Right kidney (tissue), 1 donor: ENCODE measurements at regions not wholly inside any gene's neighbourhood (a gene's known extent, or its start where the extent isn't known, plus 50 kb on each side); places are given as distances from the start of the nearest gene placed in this dataset.

Source experiments
- DNase-seq: peaks from one replicate; pipeline ENCODE4 v3.0.0-alpha.2; 2016

DNA sequence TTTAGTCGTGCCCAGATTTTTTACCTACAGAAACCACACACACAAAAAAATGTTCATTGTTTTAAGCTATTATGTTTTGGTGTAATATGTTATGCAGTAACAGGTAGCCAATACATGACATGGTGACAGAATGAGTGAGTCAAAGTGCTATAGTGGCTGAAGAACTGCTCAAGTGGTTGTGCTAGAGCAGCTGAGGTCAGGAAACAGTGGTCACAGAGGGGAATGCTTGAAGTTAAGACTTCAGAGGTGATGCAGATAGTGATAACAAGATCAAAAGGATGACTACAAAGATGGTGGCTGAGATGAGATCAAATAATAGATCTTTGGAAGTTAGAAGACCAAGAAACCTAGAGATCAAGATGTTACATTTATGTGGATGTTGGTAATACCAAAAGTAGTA lies 174.3 kb downstream of the KCNE4 start:
- DNase-seq: no peak

DNA sequence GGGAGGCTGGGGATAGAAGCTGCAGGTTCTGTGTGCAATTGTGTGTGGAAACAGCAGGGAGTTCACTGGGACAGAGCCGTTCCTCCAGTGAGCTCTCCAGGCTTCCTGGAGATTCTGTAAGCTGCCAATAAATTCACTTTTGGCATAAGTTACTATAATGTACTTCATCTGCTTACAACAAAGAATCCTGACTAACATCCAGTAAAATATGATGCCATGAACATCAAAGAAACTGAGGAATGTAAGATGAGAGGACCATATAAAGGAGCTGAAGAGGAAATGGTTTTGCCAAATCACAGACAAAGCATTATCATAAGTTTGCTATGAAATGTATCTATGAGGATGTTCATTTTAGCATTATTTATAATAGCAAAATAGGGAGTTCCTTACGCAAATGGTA lies 175.3 kb downstream of the KCNE4 start:
- no peak for DNase-seq

GRCh38 chr2:223228871-223229270 lies 176.9 kb downstream of the KCNE4 start:
- DNase-seq: no peak

DNA sequence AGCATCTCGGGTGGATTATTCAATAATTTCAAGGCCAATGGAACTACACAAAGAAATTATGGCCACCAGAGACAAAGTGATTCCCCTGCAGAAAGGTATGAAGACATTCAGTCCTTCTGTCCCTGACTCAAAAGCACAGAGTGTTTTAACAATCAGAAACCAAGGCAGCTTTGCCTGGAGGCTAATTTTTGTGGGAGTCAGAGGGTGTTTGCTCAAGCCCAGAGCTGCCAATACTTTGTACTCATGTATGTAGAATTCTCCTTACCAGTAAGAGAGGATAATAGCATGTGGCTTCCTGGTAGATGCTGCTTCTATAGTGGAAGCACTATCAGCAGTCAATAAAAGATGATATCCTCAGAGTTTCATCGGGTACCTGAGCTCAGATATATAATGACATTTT lies 178.4 kb downstream of the KCNE4 start:
- no peak for DNase-seq

GRCh38 chr2:223232285-223232684 lies 180.3 kb downstream of the KCNE4 start:
- DNase-seq: no peak

- DNase-seq: no peak
Observed at GRCh38 chr2:223232896-223233295, 180.9 kb downstream of the KCNE4 start.

GRCh38 chr2:223235986-223236385 lies 184.0 kb downstream of the KCNE4 start:
- DNase-seq: no peak

DNA sequence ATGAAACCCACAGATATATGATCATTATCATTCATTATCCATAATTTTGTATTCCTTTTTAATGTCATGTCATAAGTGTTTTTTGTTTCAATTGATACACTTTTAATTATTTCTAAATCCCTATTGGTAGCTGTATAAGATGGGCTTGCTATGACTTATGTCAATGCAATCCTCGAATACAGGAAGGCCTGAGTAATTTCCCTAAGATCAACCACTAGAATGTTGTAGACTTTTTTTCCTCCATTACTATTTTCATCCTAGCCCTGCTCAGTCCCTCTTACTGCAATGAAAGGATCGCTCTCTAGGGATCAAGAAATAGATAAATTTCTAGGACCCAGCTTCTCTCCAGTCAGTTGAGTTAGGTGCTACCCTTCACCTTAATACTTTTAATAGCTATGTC lies 186.3 kb downstream of the KCNE4 start:
- DNase-seq: no peak

DNA sequence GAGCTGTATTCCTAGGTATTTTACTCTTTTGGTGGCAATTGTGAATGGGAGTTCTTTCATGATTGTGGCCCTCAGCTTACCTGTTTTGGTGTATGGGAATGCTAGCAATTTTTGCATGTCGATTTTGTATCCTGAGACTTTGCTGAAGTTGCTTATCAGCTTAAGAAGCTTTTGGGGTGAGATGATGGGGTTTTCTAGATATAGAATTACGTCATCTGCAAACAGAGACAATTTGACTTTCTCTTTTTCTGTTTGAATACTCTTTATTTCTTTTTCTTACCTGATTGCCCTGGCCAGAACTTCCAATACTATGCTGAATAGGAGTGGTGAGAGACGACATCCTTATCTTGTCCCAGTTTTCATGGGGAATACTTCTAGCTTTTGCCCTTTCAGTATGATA lies 191.2 kb downstream of the KCNE4 start:
- no peak for DNase-seq

GRCh38 chr2:223247136-223247535 lies 195.1 kb downstream of the KCNE4 start:
- DNase-seq: no peak

GRCh38 chr2:223251656-223252229 lies 199.8 kb downstream of the KCNE4 start:
- no peak for DNase-seq

DNA sequence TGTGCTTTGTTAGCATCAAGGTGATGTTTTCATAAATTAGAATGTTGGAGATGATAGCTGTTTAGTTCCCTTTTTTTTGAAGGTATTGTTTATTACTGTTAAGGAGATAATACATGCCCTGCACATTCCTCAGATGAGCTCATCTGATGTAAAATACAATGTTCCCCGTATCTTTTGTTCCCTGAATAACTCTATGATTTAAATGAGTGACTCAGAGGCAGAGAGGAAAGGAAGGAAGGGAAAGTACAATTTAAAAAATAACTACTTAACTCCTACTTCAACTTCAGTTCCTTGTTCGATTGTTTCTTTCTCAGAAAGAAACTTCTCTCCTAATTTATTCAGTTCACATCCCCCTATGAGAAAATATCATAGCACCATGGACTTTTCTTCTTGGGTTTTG lies 208.7 kb downstream of the KCNE4 start:
- DNase-seq: no peak

DNA sequence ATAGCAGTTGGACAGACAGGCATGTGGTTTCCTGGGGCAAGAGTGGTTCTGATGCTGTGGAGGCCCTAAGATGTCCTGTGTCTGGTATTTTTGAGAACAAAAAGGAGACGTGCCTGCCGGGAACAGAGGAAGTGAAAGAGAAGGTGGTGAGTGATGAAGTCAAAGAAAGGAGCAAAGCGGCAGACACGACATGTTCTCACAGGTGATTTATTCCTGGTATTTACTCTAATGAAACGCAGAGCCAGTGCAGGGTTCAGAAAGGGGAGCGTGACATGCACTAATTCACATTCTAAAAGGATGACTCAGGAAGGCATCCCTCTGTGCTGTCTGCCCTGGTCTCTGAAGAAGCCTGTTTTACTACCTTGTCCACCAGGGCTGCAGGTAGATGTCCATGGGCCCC lies 211.0 kb downstream of the KCNE4 start:
- no peak for DNase-seq

DNA sequence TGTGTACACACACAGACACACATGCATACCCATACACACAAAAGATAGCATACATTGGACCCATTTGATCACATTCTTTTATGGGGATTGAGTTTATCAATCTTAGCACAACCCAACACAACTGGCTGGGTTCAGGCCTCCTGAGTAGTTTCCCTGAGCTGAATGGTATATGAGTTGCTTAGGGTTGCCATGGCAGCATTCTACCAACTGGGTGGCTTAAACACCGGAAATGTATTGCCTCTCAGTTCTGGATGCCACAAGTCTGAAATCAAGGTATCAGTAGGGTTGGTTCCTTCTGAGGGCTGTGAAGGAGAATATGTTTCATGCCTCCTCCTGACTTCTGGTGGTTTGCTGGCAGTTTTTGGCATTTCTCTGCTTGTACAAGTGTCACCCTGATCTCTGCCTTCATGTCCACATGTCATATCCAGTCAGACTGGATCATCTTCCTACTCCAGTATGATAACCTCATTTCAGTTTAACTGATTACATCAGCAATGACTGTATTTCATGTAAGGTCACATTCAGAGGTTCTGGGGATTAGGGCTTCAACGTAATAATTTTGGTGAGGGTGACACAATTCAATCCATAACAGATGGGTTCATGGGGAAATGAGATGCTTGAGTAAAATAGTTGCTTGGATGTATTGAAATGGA lies 212.7 kb downstream of the KCNE4 start:
- DNase-seq: no peak

GRCh38 chr2:223267160-223267951 lies 215.4 kb downstream of the KCNE4 start:
- no peak for DNase-seq

GRCh38 chr2:223269386-223269785 lies 217.4 kb downstream of the KCNE4 start:
- DNase-seq: no peak

GRCh38 chr2:223270548-223270947 lies 218.6 kb downstream of the KCNE4 start:
- no peak for DNase-seq

- no peak for DNase-seq
Observed at GRCh38 chr2:223273995-223274394, 222.0 kb downstream of the KCNE4 start.

DNA sequence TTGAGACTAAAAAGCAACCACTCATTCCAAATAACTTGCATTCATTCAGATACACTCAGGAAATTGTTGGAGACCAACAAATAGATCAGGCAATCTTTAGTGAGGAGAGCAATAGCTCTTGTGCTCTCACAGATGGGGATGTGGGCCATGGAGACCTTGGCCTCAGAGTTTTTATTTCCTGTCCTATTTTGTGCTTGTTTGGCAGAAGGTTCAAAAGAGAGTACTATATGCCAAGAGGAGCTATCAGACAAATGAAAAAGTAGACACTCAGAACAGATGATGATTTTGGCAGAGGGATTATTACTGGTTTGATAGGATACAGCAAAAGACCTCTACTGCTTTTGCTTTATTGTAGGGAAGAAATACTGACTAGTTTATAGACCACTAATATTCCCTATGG lies 230.2 kb downstream of the KCNE4 start:
- no peak for DNase-seq

GRCh38 chr2:223283329-223283728 lies 231.3 kb downstream of the KCNE4 start:
- no peak for DNase-seq

DNA sequence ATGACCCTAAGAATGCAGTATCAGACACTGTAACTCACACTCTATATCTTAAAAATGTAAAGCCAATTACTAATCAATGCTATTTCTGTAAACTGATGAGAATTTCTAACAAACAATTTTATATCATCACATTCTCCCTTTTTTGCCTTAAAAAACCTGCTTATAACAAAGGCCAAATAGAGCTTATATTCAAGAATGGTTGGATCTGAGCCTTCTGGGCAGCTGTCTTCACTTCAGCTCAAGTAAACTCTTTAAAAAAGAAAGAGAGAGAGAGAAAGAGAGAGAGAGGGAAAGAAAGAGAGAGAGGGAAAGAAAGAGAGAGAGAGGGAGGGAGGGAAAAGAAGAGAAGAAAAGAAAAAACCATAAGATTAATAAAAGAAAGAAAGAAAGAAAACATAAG lies 231.8 kb downstream of the KCNE4 start:
- no peak for DNase-seq

DNA sequence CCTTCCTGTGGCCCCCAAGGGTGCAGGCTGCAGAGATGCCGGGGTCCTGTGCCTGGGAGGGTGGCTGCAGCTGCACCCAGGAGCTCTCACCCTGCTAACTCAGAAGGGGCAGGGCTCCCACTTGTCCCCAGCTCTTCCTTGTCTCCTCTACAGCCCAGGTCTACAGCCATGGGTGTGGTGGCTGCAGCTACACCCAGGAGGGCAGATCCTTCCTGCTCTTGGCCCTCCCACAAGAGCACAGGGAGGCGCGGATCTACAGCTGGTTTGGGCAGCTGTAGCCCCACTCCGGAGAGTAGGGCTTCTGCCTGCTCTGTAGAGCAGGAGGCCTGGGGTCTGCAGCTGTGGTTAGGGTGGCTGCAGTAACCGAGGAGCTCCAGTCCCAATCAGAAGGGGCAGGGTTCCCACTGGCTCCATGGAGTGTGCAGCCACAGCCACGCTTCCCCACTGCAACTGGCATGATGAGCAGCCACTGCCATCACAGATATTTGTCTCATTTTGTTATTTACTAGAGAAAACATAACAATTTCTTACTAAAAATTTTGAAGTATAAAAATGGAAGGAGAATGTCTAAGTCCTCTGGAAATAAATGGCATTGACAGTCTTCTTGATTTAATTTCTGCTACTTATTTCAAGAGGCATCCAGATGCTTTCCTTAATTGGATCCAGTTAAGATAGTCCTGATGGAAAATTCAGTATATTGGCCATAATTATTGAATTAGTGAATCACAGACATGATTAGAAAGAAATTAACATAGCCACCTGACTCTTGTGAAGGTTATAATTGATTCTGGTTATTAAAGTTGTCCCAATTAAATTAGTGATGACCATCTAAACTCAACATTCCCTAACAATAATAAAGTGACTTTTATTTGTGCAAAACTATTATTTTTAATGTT lies 233.6 kb downstream of the KCNE4 start:
- no peak for DNase-seq

GRCh38 chr2:223294756-223295155 lies 242.8 kb downstream of the KCNE4 start:
- DNase-seq: no peak
